Activated CD4-positive, alpha-beta T cell treated with anti-CD3 and anti-CD28 coated beads, Interleukin-2, amount 50 U/mL, for 16 hours (primary cell): ENCODE measurements at regions not wholly inside any gene's neighbourhood (a gene's known extent, or its start where the extent isn't known, plus 50 kb on each side); places are given as distances from the start of the nearest gene placed in this dataset.
"Not testable (repeated sequence)": the region's sequence is repeated elsewhere in the genome, so short reads cannot be mapped to it uniquely, and the experiment has no call there.

Experiments
- DNase-seq: peaks from one replicate; pipeline ENCODE4 v3.0.0-alpha.2; 2020

- DNase-seq: not testable (repeated sequence)
These were observed 1268.8 kb downstream of the FOXD4L5 start for GRCh38 chr9:64016246-64016645.

DNA sequence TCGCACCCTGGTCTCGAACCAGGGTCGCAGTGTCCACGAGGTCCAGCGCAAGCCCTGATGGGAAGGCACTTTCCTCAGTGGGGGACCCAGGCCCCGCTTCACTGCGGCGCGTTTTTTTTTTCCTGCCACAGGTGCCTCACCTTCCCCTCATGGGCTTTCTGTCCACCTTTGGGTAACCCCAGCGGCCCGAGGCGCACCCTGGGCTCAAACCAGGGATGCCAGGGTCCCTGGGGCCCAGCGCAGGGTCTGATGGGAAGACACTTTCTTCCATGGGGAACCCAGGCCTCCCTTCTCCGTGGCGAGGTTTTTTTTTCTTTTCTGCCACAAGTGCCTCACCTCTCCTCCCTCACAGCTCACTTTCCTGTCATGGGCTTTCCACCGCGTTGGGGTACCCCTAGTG lies 1269.9 kb downstream of the FOXD4L5 start:
- DNase-seq: no peak

- DNase-seq: not testable (repeated sequence)
These were observed 1270.5 kb downstream of the FOXD4L5 start for GRCh38 chr9:64014386-64015091.

DNA sequence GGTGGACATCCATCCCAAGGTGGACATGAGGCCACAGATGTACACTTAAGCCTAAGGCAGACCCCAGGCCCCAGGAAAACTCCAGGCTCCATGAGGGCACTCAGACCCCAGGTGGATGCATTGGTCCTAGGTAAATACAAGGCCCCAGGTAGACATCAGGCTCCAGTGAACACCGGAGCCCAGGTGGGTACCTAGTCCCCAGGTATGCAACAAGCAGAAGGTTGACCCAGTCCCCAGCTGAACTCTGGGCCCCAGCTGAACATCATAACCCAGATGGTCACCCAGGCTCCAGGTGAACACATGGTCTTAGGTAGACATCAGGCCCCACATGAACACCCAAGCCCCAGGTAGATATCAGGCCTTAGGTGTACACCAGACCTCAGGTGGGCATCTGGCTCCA lies 1271.9 kb downstream of the FOXD4L5 start:
- DNase-seq: not testable (repeated sequence)

GRCh38 chr9:64012014-64012413 lies 1273.0 kb downstream of the FOXD4L5 start:
- not testable (repeated sequence) for DNase-seq

DNA sequence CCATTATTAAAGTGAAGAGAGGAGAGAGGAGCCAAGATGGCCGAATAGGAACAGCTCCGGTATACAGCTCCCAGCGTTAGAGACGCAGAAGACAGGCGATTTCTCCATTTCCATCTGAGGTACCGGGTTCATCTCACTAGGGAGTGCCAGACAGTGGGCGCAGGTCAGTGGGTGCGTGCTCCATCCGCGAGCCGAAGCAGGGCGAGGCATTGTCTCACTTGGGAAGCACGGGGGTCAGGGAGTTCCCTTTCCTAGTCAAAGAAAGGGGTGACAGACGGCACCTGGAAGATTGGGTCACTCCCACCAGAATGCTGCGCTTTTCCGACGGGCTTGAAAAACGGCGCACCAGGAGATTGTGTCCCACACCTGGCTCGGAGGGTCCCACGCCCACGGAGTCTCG lies 1305.3 kb downstream of the FOXD4L5 start:
- DNase-seq: not testable (repeated sequence)
